CD14-positive monocyte (primary cell): ENCODE measurements at regions not wholly inside any gene's neighbourhood (a gene's known extent, or its start where the extent isn't known, plus 50 kb on each side); places are given as distances from the start of the nearest gene placed in this dataset.

Experiments used
- DNase-seq, 3 donors: peaks; one replicate each; pipeline ENCODE4 v3.0.0-alpha.2; 2011 to 2022
- H2AFZ ChIP-seq: 2 replicates; pipeline ENCODE4 v1.6.0; 2012; ENCODE audit warnings: mild to moderate bottlenecking, low read depth, low read length, inconsistent platforms; ENCODE audit not compliant: insufficient read depth, poor library complexity, severe bottlenecking
- H3K27ac ChIP-seq, 2 donors: 1 replicate in 1 of 2; 2 replicates in 1 of 2; pipeline ENCODE4 v1.5.1; 2012 to 2013; ENCODE audit warnings: low read length in 2 of 2, control low read depth in 1 of 2, inconsistent platforms in 1 of 2, low read depth in 1 of 2, mild to moderate bottlenecking in 1 of 2
- H3K27me3 ChIP-seq, 2 donors: one replicate each; pipeline versions ENCODE4 v1.6.0 to v1.6.1; 2011 to 2013; ENCODE audit warnings: low read length in 2 of 2; ENCODE audit not compliant: control insufficient read depth in 2 of 2, insufficient read depth in 2 of 2
- H3K36me3 ChIP-seq, 2 donors: replicated peaks in 1 of 2; 1 replicate in 1 of 2; 2 replicates in 1 of 2; pipeline versions ENCODE4 v1.5.1 to v1.6.1; 2012 to 2013; ENCODE audit warnings: low read length in 2 of 2, control low read depth in 1 of 2, inconsistent platforms in 1 of 2, mild to moderate bottlenecking in 1 of 2; ENCODE audit not compliant: insufficient read depth in 2 of 2, control insufficient read depth in 1 of 2
- H3K4me1 ChIP-seq, 2 donors: 1 replicate in 1 of 2; 2 replicates in 1 of 2; pipeline versions ENCODE4 v1.5.1 to v1.6.1; 2012 to 2013; ENCODE audit warnings: low read length in 2 of 2, control low read depth in 1 of 2, inconsistent platforms in 1 of 2, mild to moderate bottlenecking in 1 of 2, moderate library complexity in 1 of 2; ENCODE audit not compliant: insufficient read depth in 2 of 2, control insufficient read depth in 1 of 2
- H3K4me2 ChIP-seq: replicated peaks from 2 replicates; pipeline ENCODE3; 2012; ENCODE audit warnings: low read length, moderate library complexity, mild to moderate bottlenecking; ENCODE audit not compliant: poor library complexity, severe bottlenecking; ENCODE audit errors: extremely low read depth
- H3K4me3 ChIP-seq, 3 experiments: fragments of 200-600 bp in 1 of 3; sonication (generic) in 1 of 3; replicated peaks in 1 of 3; 1 replicate in 2 of 3; 2 replicates in 1 of 3; pipeline ENCODE4 v1.5.1; 2011 to 2013; ENCODE audit warnings: low read length in 3 of 3, mild to moderate bottlenecking in 3 of 3, control low read depth in 2 of 3, low read depth in 2 of 3, inconsistent platforms in 1 of 3, moderate library complexity in 1 of 3
- H3K79me2 ChIP-seq: 2 replicates; pipeline ENCODE4 v1.6.0; 2012; ENCODE audit warnings: mild to moderate bottlenecking, control low read depth, inconsistent platforms, low read length, moderate library complexity; ENCODE audit not compliant: insufficient read depth
- H3K9ac ChIP-seq: 2 replicates; pipeline ENCODE4 v1.6.0; 2017; ENCODE audit warnings: low read length, mild to moderate bottlenecking; ENCODE audit not compliant: insufficient read depth, poor library complexity, severe bottlenecking
- H3K9me3 ChIP-seq, 2 donors: replicated peaks in 1 of 2; 1 replicate in 1 of 2; 2 replicates in 1 of 2; pipeline versions ENCODE4 v1.5.1 to v1.6.1; 2012 to 2013; ENCODE audit warnings: low read length in 2 of 2, control low read depth in 1 of 2; ENCODE audit not compliant: control insufficient read depth in 1 of 2, insufficient read depth in 1 of 2
- H4K20me1 ChIP-seq: 2 replicates; pipeline ENCODE4 v1.6.0; 2012; ENCODE audit warnings: mild to moderate bottlenecking, low read length, control low read depth, moderate library complexity; ENCODE audit not compliant: insufficient read depth
- H3K27ac Mint-ChIP-seq, 7 donors: one replicate each; pipeline ENCODE4 v1.8.0; 2020; ENCODE audit warnings: mild to moderate bottlenecking in 7 of 7, mixed read lengths in 7 of 7, moderate library complexity in 6 of 7, inconsistent platforms in 2 of 7
- H3K27me3 Mint-ChIP-seq, 3 donors: one replicate each; pipeline ENCODE4 v1.8.0; 2021 to 2022; ENCODE audit warnings: low read depth in 3 of 3, mild to moderate bottlenecking in 3 of 3, mixed read lengths in 3 of 3, moderate library complexity in 3 of 3, inconsistent platforms in 1 of 3
- H3K36me3 Mint-ChIP-seq, 2 donors: one replicate each; pipeline ENCODE4 v1.8.0; 2020; ENCODE audit warnings: mixed read lengths in 2 of 2, inconsistent platforms in 1 of 2, mild to moderate bottlenecking in 1 of 2
- H3K4me1 Mint-ChIP-seq: one replicate; pipeline ENCODE4 v1.8.0; 2020; ENCODE audit warnings: mild to moderate bottlenecking, mixed read lengths
- H3K4me3 Mint-ChIP-seq, 2 donors: one replicate each; pipeline ENCODE4 v1.8.0; 2020; ENCODE audit warnings: mild to moderate bottlenecking in 2 of 2, mixed read lengths in 2 of 2, moderate library complexity in 1 of 2
- H3K9me3 Mint-ChIP-seq, 7 donors: one replicate each; pipeline ENCODE4 v1.8.0; 2020 to 2022; ENCODE audit warnings: mixed read lengths in 7 of 7, mild to moderate bottlenecking in 6 of 7, moderate library complexity in 6 of 7, inconsistent platforms in 2 of 7
- WGBS: methylation state at CpG from one replicate; pipeline ENCODE4 v1.1.5; 2013; ENCODE audit warnings: missing lambda C conversion rate; ENCODE audit not compliant: insufficient coverage; 5-methylcytosine and 5-hydroxymethylcytosine counted together
- intact Hi-C, 2 donors: fragments of 100-400 bp; cut with micrococcal nuclease; formaldehyde crosslinking; loops; one replicate each; pipeline versions ENCODE4 v1.15.0 to v1.15.1; 2023
- TF ChIP-seq, protein P1 (sequence below): fragments of 200-600 bp; IDR thresholded peaks from one replicate; pipeline ENCODE4 v1.8.0; 2022; ENCODE audit warnings: antibody characterized with exemption, mild to moderate bottlenecking

DNA sequence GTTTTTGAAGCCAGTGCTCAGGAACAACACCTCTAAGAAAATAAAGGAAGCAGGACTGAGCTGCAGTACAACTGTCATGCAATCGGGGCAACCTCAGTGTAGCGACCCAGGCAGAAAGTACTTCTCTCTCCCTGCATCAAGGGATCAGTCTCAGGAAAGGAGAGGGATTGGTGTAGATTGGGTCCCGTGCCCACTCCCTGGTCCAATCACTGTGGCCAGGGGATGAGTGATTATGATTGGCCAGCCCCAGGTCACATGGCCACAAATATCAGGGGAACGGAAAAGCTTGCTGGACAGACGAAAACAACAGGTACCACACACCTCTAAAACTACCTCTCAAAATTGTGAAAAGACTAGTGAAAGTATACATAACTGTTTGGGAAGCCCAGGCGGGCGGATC, 136.2 kb upstream of the F3 start:
- peaks cover 7 to 11% of the 10 kb centered on the region in 2 donors for H3K4me1 ChIP-seq
- no peak overlapping the region for H3K4me3 Mint-ChIP-seq
- no peaks in the 10 kb centered on the region for H4K20me1 ChIP-seq
- no peaks in the 10 kb centered on the region for H3K79me2 ChIP-seq
- H3K4me3 ChIP-seq: no peak overlapping the region
- H3K27me3 Mint-ChIP-seq: peaks cover 0 to 5% (median 4%) of the 10 kb centered on the region in 3 donors
- no peak overlapping the region for H2AFZ ChIP-seq
- peaks cover 0 to 4% (median 0%) of the 10 kb centered on the region in 7 donors for H3K9me3 Mint-ChIP-seq
- H3K9ac ChIP-seq: no peak overlapping the region
- intact Hi-C loops: loop anchor here in 1 of 2 donors (10.0 kb wide), 1 partner anchor 67 kb away; no protein-coding TSS in a partner anchor
- H3K27ac Mint-ChIP-seq: no peak overlapping the region
- H3K4me1 Mint-ChIP-seq: peaks cover 21% of the 10 kb centered on the region
- DNase-seq: no peak
- no peaks in the 10 kb centered on the region for H3K27me3 ChIP-seq
- H3K36me3 ChIP-seq: no peaks in the 10 kb centered on the region
- no peaks in the 10 kb centered on the region for H3K36me3 Mint-ChIP-seq
- H3K9me3 ChIP-seq: no peaks in the 10 kb centered on the region
- no peak overlapping the region for H3K4me2 ChIP-seq
- TF ChIP-seq, protein P1, sequence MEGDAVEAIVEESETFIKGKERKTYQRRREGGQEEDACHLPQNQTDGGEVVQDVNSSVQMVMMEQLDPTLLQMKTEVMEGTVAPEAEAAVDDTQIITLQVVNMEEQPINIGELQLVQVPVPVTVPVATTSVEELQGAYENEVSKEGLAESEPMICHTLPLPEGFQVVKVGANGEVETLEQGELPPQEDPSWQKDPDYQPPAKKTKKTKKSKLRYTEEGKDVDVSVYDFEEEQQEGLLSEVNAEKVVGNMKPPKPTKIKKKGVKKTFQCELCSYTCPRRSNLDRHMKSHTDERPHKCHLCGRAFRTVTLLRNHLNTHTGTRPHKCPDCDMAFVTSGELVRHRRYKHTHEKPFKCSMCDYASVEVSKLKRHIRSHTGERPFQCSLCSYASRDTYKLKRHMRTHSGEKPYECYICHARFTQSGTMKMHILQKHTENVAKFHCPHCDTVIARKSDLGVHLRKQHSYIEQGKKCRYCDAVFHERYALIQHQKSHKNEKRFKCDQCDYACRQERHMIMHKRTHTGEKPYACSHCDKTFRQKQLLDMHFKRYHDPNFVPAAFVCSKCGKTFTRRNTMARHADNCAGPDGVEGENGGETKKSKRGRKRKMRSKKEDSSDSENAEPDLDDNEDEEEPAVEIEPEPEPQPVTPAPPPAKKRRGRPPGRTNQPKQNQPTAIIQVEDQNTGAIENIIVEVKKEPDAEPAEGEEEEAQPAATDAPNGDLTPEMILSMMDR: no peak
- 90% methylated on average over 2 of the region's 7 CpGs for WGBS
- H3K27ac ChIP-seq: no peak overlapping the region

DNA sequence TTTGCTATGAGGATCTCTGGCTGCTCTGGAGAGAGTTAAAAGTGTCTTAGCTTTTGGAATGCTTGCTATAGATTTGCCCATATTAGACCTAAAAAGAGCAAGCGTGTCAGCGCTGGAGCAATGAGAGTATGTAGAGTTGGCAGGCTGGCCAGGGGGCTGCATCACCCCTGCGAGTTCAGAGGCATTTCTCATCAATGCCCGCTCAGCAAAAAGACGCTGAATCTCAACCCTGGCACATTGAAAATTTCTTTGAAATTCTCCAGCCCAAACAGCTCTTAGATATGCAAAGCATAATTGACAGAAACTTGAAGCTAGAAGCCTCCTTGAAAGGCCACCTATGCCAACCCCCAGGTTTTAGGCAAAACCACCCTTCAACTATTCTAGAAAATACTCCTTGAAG, 135.5 kb upstream of the F3 start:
- no peak for DNase-seq
- no peaks in the 10 kb centered on the region for H3K36me3 ChIP-seq
- no peaks in the 10 kb centered on the region for H3K9me3 ChIP-seq
- H4K20me1 ChIP-seq: no peaks in the 10 kb centered on the region
- intact Hi-C loops: loop anchor here in 1 of 2 donors (10.0 kb wide), 1 partner anchor 68 kb away; no protein-coding TSS in a partner anchor
- no peak overlapping the region for H3K4me3 ChIP-seq
- Mint-ChIP-seq H3K36me3 (no peaks in the 10 kb centered on the region), H3K9me3 (peaks cover 0 to 4% (median 0%) of the 10 kb centered on the region in 7 donors), H3K4me1 (peaks cover 21% of the 10 kb centered on the region), H3K27me3 (peaks cover 0 to 5% (median 4%) of the 10 kb centered on the region in 3 donors), H3K27ac (peak overlapping the region in 1 of 7 donors; percentile 3), H3K4me3 (no peak overlapping the region)
- 60% methylated on average over 3 of the region's 5 CpGs for WGBS
- H3K4me1 ChIP-seq: peaks cover 7 to 11% of the 10 kb centered on the region in 2 donors
- no peak overlapping the region for H3K9ac ChIP-seq
- H3K79me2 ChIP-seq: no peaks in the 10 kb centered on the region
- H3K27me3 ChIP-seq: no peaks in the 10 kb centered on the region
- no peak overlapping the region for H3K4me2 ChIP-seq
- no peak overlapping the region for H2AFZ ChIP-seq
- TF ChIP-seq, protein P1: no peak
- no peak overlapping the region for H3K27ac ChIP-seq
